NCI-H510A (cell line): ENCODE measurements at regions not wholly inside any gene's neighbourhood (a gene's known extent, or its start where the extent isn't known, plus 50 kb on each side); places are given as distances from the start of the nearest gene placed in this dataset.
"Not testable (repeated sequence)": the region's sequence is repeated elsewhere in the genome, so short reads cannot be mapped to it uniquely, and the experiment has no call there.

Source experiments
- DNase-seq: peaks from one replicate; lab custom pipeline; 2025; lab: John Stamatoyannopoulos, UW

DNA sequence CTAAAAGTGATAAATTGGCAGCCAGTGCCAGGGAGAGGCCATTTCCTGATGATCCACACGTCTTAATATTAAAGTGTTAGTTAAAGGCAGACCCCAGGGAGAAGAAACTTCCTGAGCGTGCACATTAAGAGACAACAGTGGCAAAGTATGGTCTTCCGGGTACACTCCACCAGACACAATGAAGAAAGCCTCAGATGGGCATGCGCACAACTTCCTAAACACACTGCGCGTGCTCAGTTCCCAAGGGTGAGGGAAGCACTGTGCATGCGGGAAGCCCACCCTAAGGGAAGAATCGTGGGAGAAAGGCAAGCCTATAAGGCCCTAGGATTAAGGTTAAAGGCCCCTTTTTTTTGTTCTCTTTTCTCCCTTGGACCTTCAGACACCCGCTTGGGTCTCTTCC lies 140.7 kb upstream of the CDKN3 start:
- no peak for DNase-seq

DNA sequence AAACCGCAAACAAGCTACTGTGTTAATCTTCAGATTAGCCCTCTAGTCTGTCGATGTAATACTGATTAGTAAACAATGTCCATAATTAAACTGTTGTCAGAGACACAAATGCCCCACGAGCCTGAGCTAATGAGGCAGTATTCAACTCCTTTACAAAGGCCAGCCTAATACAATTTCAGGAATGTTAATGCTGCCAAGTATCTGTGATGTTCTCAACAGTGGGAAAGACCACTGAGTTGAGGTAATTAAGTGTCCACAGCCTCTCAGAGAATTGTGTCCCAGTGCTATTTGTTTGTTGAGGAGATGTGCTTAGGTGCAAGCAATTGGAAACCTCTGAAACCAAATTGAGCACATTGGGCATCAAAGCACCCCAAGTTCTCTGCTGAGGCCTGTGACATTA lies 139.4 kb upstream of the CDKN3 start:
- DNase-seq: no peak

DNA sequence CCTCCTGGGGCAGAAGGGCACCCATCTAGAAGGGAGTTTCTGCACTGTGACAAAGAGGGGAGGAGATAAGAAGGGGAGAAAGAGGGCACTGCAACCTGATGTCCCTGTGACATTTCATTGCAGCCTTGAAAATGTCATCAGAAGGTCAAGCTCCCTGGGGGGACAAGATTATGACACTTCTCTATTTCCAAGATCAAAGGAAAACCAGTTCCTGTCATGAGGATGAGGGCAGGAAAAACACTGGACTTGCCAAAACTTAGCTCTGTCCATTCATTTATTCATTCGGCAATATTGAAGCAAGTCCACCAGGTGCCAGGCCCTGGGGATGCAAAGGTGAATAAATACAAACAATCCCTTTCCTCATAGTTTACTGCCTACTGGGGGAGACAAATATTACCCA lies 138.4 kb upstream of the CDKN3 start:
- DNase-seq: no peak

DNA sequence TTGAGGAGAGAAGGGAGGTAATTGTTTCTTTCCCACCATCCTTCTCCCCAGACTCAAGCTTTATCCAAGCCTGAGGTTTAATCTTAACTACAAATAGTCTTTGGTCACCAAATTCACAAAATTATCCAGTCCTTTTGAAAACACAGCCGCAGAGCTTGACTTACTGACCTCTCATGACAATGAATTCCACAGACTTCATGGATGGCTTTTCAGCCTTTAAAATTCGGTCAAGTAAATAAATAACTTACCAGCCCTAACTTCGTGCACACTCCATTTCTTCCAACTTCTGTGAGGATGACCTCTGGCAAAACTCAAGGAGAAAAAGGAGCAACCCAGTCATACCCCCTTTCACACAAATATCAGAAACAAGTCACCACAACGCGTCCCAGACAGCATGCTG lies 137.0 kb upstream of the CDKN3 start:
- DNase-seq: no peak

DNA sequence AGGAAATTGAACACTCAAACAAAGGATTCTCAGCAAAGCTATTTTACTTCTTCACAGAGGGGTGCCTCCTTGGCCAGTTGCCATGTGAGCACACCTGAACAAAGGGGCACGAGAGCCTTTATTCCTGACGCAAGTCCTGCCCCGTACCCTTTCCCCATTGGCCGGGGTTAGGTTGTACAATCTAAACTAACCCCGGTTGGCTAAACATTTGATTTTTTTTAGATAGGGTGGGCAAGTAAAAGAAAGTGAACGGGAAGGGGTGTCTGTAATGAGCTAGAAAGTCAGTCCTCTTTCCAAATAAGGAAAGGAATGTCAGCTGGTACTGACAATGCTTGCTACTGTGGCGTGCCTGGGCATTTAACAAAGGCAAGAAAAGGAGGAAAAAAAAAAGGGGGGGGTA lies 135.5 kb upstream of the CDKN3 start:
- DNase-seq: no peak

DNA sequence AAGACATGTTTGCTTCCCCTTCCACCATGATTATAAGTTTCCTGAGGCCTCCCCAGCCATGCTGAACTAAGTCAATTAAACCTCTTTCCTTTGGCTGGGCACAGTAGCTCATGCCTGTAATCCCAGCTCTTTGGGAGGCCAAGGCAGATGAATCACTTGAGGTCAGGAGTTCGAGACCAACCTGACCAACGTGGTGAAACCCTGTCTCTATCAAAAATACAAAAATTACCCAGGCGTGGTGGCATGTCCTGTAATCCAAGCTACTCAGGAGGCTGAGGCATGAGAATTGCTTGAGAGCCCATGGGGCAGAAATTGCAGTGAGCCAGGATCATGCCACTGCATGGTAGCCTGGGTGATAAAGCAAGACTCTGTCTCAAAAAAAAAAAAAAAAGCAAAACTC lies 130.2 kb upstream of the CDKN3 start:
- not testable (repeated sequence) for DNase-seq

DNA sequence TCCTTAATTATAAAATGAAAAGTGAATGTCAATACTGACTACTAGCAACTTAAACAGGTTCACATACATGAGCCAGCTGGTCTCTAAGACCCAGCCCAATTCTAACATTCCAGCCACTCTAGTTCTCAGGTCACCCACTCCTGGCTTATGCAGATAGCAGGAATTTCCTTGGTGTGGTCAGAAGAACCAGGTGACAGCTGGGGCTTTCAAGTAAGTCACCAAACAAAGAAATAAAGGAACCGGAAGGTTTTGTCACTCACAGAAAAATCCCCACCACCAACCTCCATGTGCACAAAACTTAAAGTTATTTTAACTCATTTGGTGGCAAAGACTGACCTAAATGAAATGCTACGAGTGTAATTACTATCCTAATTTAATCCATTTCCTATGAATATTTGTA lies 129.6 kb upstream of the CDKN3 start:
- no peak for DNase-seq

DNA sequence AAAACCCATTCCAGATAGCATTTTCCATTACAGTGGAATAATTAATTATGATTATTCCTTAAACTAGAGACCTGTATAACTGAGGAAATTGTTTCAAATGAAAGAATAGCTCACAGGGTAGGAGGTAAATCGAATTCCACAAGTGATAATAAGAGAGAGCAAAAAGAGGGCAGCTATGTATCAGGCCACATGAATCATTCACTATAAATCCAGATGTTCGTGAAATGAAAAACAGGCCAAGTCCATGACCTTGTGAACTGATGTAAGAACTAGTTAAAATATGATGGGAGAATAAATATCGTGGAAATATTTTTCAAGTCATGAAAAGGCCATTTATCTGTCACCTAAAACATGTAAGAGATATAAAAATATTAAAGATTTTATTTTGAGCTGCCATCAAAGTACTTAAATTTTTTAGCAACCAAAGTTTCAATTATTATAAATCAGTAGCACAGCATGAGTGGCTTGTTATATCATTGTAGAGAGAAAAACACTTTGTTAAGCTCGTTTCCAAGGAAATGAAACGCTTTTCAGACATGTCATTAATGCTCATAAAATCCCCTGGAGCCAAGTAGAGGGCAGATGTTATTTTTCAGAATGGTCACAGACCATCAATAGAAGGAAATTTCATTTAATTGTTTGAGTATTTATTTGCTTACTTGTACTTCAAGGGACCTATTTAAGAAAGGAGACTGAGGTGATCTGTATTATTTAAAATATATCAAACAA lies 120.6 kb upstream of the CDKN3 start:
- DNase-seq: no peak

DNA sequence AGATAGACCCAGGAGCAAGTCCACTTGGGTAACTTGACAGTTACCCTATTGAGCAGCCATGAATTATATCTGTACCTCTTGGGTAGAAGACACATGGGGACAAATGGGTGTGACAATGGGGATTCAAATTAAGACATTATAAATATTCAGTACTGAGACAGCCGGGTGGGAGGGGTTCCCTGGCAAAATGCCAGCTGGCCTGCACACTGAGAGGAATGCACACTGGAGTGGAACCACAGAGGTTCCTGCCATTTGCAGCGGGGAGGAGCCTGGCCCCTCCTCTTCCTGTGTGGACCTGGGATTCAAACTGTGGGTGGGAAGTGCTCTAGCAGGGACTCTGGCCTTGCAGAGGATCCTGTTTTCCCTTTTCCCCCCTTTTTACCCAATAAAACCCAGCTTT lies 118.7 kb upstream of the CDKN3 start:
- no peak for DNase-seq

DNA sequence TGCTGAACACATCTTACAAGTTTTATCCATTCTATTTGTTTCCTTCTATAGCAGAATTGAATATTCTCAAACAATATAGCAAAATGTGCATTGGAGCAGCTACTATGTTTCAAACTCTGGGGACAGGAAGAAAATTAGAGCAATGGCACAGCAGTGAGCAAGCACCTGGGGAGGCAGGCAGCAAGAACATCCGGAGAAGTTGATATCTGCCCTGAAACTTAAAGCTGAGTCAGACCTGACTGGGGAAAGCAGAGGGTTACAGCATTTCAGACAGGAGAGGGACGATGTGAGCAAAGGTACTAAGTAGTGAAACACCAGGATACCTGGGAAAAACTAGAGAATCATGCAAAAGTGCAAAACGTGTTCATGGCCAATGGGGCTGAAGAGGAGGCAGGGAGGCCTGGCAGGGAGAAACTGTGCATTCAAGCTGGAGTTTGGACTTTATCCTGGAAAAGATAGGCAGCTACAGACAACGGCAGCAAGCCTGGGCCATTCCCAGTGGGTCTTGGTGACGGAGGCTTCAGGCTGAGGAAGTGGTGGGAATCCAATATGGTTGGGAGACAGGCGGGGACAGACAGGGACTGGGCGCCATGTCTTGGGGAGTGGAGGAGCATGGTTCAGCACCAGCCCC lies 118.0 kb upstream of the CDKN3 start:
- DNase-seq: no peak

DNA sequence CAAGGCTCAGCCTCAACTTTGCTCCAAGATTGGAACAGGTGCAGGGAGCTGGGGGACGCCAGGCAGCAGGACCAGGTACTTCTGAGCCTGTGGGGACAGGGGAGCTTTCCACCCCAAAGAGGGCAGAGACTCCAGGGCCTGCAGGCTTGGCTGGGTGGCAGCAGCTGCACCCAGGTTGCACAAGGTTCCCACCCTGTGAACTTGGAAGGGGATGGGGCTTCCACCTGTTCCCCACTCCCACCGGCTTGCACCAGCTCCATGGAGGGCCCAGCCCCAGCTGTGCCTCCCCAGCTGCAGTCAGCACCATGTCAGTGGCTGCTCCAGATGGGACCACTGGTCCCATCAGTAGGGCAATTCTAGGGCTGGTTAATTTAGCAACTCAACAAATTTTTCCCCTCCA lies 114.0 kb upstream of the CDKN3 start:
- no peak for DNase-seq

DNA sequence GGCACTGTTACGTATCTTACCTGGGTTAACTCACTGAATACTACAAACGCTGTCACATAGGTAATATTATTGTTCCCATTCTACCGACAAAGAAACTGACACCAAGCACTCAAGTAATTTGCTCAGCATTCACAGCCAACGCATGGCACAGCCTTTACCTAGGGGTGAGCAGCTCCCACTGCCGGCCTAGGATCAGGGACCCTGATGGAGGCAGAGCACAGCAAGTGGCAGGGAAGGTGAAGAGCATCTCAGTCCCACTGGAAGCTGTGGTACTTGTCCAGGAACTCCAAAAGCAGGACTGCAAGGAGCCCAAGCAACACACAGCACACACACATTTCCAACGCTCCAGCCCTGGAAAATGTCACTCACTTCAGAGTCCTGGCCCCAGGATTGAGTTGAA lies 111.8 kb upstream of the CDKN3 start:
- DNase-seq: no peak

DNA sequence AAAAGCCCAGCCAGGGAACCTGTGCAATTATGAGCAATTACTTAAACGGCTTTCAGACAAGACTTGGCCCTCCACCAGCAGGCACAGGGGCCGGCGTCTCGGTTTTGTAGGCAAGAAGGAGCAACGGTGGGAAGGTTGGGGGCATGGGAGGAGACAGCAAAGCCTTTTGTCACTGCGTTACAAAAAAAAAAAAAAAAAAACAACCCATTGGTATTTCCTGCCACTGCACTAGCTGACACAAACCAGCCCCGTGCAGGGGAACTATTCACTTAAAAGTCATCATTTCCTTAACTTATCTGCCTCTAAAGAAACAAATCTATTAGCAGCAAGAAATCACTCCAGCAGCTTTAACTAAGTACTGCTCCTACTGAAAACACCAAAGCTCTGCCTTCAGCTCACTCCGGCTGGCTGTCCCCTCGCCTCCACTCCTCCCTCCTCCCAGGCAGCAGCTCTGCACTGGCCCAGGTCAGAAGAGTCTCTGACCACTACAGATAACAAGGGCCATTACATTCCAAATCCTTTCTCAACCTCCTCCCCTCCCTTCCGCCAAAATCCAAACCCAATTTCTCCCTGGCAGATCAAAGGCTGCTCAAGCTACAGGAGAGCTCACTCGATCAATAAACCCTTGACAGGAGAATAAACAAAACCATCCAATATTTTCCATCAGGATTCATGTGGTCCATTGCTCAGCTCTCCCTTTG lies 105.2 kb upstream of the CDKN3 start:
- DNase-seq: no peak

DNA sequence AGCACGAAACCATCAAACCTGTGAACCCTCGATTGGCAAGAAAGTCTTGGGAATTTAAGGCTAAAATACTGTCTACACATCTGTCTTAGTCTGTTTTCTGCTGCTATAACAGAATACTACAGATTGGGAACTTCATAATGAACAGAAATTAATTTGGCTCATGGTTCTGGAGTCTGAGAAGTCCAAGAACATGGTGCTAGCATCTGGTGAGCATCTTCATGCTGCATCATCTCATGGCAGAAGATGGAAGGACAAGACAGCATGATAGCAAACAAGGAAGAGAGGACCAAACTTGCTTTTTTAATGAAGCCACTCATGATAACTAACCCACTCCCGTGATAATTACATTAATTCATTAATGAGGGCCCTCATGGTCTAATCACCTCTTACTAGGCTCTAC lies 102.0 kb upstream of the CDKN3 start:
- DNase-seq: no peak

DNA sequence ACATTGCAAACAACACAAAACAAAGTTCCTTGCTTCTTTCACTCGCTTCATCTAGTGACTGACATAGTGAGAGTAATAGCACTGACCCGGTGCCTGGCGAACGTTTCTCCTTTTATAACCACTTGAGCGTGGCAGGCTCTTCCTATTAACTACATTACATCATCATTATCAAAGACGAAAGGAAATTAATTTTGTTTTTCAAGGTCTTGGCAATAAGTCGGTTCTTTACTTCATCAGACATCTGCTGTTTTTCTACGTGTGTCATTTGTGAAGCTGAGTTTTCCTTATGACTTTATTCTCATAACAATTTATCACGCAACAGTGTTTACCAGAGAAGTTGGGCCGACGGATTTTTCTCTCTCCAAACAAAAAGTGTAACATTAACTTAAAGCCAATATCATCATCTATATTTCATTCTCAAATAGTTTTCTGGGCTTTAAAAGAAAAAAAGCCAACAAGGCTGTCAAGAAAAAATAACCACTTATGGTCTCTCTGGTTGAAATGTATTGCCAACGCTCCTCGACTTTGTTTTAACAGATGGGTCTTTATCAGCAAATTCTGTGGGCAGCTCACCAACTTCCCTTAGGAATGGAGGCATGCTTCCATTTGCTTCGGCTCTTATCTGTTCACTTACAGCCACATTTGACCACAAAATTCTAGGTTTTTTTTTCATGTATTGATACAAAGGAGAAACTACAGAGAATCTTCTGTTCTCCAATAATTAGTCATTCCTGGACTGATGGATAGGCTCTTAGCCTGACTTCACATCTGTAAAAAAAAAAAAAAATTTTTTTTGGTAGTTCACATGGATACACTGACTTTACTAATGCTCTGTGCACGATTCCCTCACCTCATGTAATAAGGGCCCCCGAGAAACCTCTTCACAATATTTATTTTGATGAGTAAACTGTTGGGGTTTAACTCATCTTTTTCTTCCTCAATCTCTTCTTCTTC lies 97.1 kb upstream of the CDKN3 start:
- no peak for DNase-seq

DNA sequence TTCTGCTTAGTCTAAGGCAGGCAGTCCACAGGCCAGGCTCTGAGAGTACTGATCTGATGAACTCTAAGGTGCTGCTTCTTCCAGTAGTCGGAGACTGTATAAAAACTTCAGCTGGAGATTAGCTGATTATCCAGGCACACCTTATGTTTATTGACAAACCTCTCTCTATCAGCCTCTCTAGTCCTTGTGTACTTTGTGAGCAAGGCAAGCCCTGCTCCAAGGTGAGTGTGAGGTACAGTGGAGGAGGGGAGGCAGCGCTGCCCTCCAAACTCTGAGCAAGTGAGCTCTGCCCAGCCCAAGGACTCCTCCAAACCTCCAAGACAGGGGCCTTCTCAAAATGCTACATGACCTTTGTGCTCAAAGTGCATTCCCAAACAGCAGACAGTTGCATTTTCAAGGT lies 95.9 kb upstream of the CDKN3 start:
- DNase-seq: no peak

DNA sequence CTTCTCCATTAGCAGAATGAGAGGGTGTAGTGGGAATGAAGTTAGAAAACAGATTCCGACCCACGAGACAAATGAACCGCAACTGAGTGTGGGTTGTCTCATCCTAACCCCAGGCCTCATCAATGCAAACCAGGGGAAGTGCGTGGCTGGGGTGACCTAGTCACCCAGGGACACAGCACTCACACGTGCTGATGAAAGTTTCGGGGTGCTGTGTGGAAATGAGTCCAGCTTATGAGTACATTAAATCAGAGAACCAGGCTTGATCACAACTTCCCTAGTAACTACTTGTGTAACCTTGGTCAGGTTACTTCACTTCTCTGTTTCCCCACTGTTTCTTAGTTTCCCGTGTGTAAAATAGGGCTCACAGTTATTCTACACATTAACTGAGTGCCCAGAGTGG lies 95.4 kb upstream of the CDKN3 start:
- no peak for DNase-seq

DNA sequence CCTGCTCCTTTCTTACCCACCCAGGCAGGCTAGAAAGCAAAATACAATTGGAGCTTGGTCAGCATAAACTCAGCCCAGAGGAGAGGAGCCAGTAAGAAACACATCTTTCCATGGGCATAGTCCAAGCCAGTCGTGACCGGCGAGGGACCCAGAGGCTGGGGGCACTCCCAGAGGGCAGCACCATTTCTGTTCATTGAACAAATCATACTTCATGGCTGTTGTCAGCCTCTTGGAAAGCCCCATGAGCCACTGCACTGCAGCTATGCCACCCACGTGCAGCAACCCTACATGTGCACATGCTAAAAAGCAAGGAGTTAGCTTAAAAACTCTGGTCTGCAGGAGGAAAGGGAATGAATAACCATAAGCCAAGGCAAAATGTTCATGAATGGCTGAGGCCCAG lies 90.0 kb upstream of the CDKN3 start:
- no peak for DNase-seq

DNA sequence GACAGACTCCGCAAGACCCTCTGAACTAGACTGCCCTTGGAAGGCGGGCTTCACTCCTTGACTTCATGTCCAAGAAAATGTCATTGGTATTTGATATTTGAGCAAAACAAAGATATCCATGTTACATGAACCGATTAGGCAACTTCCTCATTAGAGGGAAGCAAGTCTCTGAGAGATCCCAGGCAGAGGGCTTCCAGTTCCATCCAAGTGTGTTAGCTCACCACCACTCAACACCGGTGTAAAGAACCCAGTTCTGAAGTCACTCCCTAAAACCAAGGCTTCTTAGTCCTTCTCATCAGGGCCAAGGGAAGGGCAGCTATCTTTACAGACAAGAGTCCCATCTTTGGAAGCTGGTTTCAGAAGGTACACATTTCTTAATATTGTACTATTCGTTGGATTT lies 87.2 kb upstream of the CDKN3 start:
- DNase-seq: no peak

DNA sequence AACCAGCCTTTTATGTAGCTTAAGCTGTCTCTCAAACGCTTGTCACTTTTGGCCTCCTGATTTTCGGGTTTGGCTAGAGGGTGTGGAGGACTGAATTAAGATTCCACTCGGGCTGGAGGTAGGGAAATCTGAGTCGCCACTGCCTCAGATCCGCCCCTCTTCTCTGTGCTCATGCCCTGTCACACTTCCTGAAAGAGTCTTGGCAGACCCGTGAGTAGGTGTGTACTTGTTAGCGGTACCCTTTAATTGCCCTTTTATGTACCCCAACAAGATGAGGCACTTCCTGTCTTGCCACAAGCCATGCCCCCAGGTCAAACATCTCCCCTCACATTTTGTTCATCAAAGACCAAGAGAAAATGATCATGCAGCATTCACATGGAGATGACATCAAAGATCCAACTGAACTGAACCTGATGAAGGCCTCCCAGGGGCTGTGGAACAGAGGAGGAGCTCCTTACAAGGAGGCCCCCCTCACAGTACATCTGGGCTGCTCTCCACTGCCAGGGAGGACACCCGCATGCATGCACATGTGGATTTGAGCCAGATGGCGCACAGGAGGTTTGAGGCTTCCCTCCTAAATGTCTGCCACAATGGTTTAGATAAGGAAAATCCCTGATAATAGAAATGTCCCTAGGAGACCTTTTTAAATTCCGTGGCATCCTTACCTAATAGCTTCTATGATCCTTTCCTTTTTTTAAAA lies 86.5 kb upstream of the CDKN3 start:
- DNase-seq: no peak

DNA sequence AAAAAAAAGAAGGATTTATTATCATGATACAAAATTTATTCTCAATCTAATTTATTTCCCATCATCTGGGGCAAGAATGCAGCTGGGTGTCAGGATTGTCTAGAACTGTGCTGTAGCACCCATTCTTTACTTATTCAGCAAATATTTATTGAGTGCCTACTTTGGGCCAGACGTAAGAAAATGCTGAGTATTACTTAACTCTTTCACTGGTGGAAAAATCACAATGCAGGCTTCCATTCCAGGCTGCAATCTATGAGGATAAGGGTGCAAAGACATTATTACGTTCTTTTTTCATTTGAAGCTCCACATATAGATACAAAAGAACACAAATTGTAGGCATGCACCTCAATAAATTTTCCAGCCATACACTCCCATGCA lies 86.0 kb upstream of the CDKN3 start:
- no peak for DNase-seq
